Adipocyte (in vitro differentiated cells): ENCODE measurements at regions not wholly inside any gene's neighbourhood (a gene's known extent, or its start where the extent isn't known, plus 50 kb on each side); places are given as distances from the start of the nearest gene placed in this dataset.

Experiments
- DNase-seq: peaks from one replicate; pipeline ENCODE4 v3.0.0-alpha.2; 2015; ENCODE audit warnings: low read depth
- H3K27me3 ChIP-seq: replicated peaks from 2 replicates; pipeline ENCODE4 v1.7.0; 2013; ENCODE audit warnings: mild to moderate bottlenecking, low read length, moderate library complexity; ENCODE audit not compliant: control insufficient read depth, insufficient read depth
- H3K36me3 ChIP-seq: 2 replicates; pipeline ENCODE4 v1.7.0; 2013; ENCODE audit warnings: low read length, mild to moderate bottlenecking, moderate library complexity; ENCODE audit not compliant: control insufficient read depth, insufficient read depth, severe bottlenecking
- H3K4me1 ChIP-seq: 2 replicates; pipeline ENCODE4 v1.7.0; 2013; ENCODE audit warnings: mild to moderate bottlenecking, low read length, moderate library complexity; ENCODE audit not compliant: control insufficient read depth, insufficient read depth
- H3K4me3 ChIP-seq: 2 replicates; pipeline ENCODE4 v1.7.0; 2013; ENCODE audit warnings: mild to moderate bottlenecking, low read length, moderate library complexity
- H3K9ac ChIP-seq: 2 replicates; pipeline ENCODE4 v1.7.0; 2013; ENCODE audit warnings: mild to moderate bottlenecking, low read length, moderate library complexity
- H3K9me3 ChIP-seq: 2 replicates; pipeline ENCODE4 v1.7.0; 2013; ENCODE audit warnings: mild to moderate bottlenecking, low read length, moderate library complexity; ENCODE audit not compliant: control insufficient read depth

DNA sequence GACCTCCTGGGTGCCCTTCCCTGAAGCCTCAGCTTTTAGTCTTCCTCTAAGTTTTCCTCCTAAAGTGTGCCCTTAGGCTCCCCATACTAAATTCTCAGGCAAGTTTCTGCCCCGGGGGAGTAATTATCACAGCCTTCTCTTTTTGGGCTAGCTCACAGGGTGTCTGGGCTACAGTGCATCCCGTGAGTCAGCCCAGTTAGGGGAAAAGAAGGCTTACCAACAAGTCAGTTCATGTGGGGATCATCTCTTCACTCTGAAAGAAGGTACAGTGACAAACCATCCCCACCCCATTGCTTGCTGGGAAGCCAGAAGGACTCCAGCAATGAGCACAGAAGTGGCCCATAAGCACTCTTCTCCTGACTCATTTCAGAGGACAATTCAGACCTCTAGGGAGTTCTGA is 134.7 kb upstream of the FAM9C start:
- Histone ChIP-seq H3K36me3 (no peaks in the 10 kb centered on the region), H3K27me3 (no peaks in the 10 kb centered on the region), H3K9me3 (peaks cover 4% of the 10 kb centered on the region), H3K9ac (no peak overlapping the region), H3K4me1 (no peaks in the 10 kb centered on the region), H3K4me3 (no peak overlapping the region)
- no peak for DNase-seq

- Histone ChIP-seq H3K36me3 (no peaks in the 10 kb centered on the region), H3K4me1 (no peaks in the 10 kb centered on the region), H3K4me3 (no peak overlapping the region), H3K9ac (no peak overlapping the region), H3K9me3 (peaks cover 4% of the 10 kb centered on the region), H3K27me3 (no peaks in the 10 kb centered on the region)
- no peak for DNase-seq
Measured at GRCh38 chrX:13177921-13178566, 133.6 kb upstream of the FAM9C start.

GRCh38 chrX:13175056-13175455 is 130.6 kb upstream of the FAM9C start:
- no peaks in the 10 kb centered on the region for H3K4me1 ChIP-seq
- no peak for DNase-seq
- no peak overlapping the region for H3K4me3 ChIP-seq
- no peaks in the 10 kb centered on the region for H3K27me3 ChIP-seq
- H3K9ac ChIP-seq, result no peak overlapping the region
- H3K9me3 ChIP-seq, result no peaks in the 10 kb centered on the region
- H3K36me3 ChIP-seq, result no peaks in the 10 kb centered on the region

- no peak overlapping the region for H3K9ac ChIP-seq
- DNase-seq, result no peak
Measured at GRCh38 chrX:13170966-13171558, 126.6 kb upstream of the FAM9C start.

DNA sequence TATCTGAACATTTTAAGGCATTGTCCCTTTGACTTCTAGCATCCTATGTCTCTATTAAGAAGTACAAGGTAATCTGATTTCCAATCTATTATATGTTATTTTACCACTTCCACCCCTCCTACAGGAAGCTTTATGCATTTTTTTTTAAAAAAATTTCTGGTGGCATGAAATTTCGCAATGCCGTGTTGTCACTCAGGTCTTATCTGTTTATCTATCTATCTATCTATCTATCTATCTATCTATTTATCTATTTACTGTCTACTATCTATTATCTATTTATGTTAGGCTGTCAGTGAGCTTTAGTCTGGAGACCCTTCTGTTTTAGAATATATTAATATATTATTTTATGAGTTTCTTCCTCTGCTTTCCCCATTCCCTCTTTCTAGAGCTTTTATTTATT is 125.3 kb upstream of the FAM9C start:
- no peak overlapping the region for H3K9ac ChIP-seq
- H3K27me3 ChIP-seq, result no peaks in the 10 kb centered on the region
- H3K9me3 ChIP-seq, result peaks cover 3% of the 10 kb centered on the region
- peaks cover 21% of the 10 kb centered on the region for H3K4me1 ChIP-seq
- H3K36me3 ChIP-seq, result no peaks in the 10 kb centered on the region
- no peak overlapping the region for H3K4me3 ChIP-seq
- no peak for DNase-seq

More at GRCh38 chrX:13170966-13171558, 126.6 kb upstream of the FAM9C start:
- H3K4me3 ChIP-seq, result no peak overlapping the region
- H3K27me3 ChIP-seq, result no peaks in the 10 kb centered on the region
- H3K9me3 ChIP-seq, result peaks cover 3% of the 10 kb centered on the region
- H3K4me1 ChIP-seq, result peaks cover 12% of the 10 kb centered on the region
- H3K36me3 ChIP-seq, result no peaks in the 10 kb centered on the region

DNA sequence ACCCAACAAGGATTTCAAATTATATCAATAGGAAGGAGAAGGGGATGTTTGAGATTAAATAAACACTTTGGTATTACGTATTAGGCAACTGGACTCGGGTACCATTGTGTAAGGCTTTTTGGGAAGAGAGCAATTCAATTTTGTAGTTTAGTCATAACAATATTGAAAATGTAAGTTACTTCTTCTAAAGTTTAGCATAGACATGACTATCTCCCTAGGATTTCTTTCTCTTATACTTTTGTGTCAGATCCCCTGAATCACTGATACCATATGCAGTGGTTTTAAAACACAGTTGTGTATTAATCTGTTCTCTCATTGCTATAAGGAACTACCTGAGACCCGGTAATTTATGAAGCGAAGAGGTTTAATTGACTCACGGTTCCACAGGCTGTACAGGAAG is 123.8 kb upstream of the FAM9C start:
- no peak overlapping the region for H3K9ac ChIP-seq
- H3K27me3 ChIP-seq, result no peaks in the 10 kb centered on the region
- no peak overlapping the region for H3K4me3 ChIP-seq
- peaks cover 3% of the 10 kb centered on the region for H3K9me3 ChIP-seq
- peaks cover 27% of the 10 kb centered on the region for H3K4me1 ChIP-seq
- DNase-seq, result no peak
- no peaks in the 10 kb centered on the region for H3K36me3 ChIP-seq

- Histone ChIP-seq H3K4me1 (peaks cover 27% of the 10 kb centered on the region), H3K9ac (peak overlapping the region; percentile 32), H3K9me3 (peaks cover 3% of the 10 kb centered on the region), H3K27me3 (no peaks in the 10 kb centered on the region), H3K4me3 (peak overlapping the region; percentile 16), H3K36me3 (no peaks in the 10 kb centered on the region)
- peak; percentile 70 for DNase-seq
Measured at GRCh38 chrX:13167481-13168231, 123.2 kb upstream of the FAM9C start.

DNA sequence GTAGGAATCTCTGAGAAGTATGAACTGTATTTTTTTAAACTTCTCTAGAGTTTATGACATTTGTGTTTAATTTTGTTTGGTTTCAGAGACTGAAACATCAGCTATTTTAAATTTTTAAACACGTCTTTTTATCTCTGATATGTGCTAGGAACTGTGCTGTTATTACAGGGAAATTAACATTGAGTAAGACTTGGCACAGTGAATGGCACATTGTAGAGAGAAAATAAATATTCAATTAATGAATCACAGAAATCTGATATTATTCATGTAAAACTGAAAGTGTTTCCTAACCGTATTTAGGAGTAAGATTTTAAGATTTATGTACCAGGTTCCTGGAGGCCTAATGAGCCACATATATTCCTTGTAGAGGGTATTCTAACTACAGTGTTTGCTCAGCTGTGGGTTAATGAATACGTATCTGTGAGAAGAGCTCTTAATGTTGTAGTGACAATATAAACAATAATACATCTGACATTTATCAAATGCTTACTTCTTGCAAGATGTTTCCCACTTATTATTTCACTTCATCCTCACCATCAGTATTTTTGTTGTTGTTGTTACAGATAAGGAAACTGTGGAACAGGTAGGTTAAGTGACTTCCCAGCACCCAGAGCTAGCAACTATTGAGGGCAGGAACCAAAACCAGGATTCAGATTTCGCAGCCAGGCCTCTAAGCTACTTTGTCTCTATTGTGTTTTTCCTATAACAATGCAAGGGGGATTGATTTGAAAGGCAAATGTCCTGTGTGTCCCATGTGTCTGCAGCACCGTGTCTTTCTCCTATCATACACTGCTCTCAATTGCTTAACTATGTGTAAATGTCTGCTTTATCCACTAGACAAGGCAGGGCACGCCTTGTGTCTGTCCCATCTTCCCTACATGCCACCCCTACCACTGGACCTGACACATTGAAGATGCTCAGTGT is 121.1 kb upstream of the FAM9C start:
- Histone ChIP-seq H3K9me3 (peaks cover 3% of the 10 kb centered on the region), H3K36me3 (no peaks in the 10 kb centered on the region), H3K27me3 (no peaks in the 10 kb centered on the region), H3K9ac (peak overlapping the region; percentile 55), H3K4me3 (no peak overlapping the region), H3K4me1 (peaks cover 40% of the 10 kb centered on the region)
- no peak for DNase-seq

GRCh38 chrX:13164611-13165010 is 120.2 kb upstream of the FAM9C start:
- H3K9me3 ChIP-seq, result peaks cover 3% of the 10 kb centered on the region
- H3K4me1 ChIP-seq, result peaks cover 46% of the 10 kb centered on the region
- peak overlapping the region; percentile 55 for H3K9ac ChIP-seq
- no peaks in the 10 kb centered on the region for H3K36me3 ChIP-seq
- no peak for DNase-seq
- no peak overlapping the region for H3K4me3 ChIP-seq
- no peaks in the 10 kb centered on the region for H3K27me3 ChIP-seq

GRCh38 chrX:13162772-13163410 is 118.5 kb upstream of the FAM9C start:
- Histone ChIP-seq H3K4me1 (peaks cover 43% of the 10 kb centered on the region), H3K9ac (no peak overlapping the region), H3K9me3 (no peaks in the 10 kb centered on the region), H3K4me3 (no peak overlapping the region), H3K27me3 (no peaks in the 10 kb centered on the region), H3K36me3 (no peaks in the 10 kb centered on the region)
- DNase-seq, result no peak
